Effector memory CD8-positive, alpha-beta T cell (primary cell): ENCODE measurements at regions not wholly inside any gene's neighbourhood (a gene's known extent, or its start where the extent isn't known, plus 50 kb on each side); places are given as distances from the start of the nearest gene placed in this dataset.
"Not testable (repeated sequence)": the region's sequence is repeated elsewhere in the genome, so short reads cannot be mapped to it uniquely, and the experiment has no call there.

Experiments
- ATAC-seq: fragments of 150-1000 bp; cut with Tn5 transposase; replicated peaks from 2 replicates; pipeline ENCODE4 v1.10.0; 2021; ENCODE audit warnings: mild to moderate bottlenecking, moderate library complexity
- DNase-seq, 3 experiments: peaks; one replicate each; pipeline ENCODE4 v3.0.0; 2021
- H3K27ac Mint-ChIP-seq, 2 donors: one replicate each; pipeline ENCODE4 v1.8.0; 2022; ENCODE audit warnings: mild to moderate bottlenecking in 2 of 2, mixed read lengths in 2 of 2, moderate library complexity in 2 of 2
- H3K27me3 Mint-ChIP-seq, 2 donors: one replicate each; pipeline ENCODE4 v1.8.0; 2022; ENCODE audit warnings: mixed read lengths in 2 of 2
- H3K36me3 Mint-ChIP-seq: one replicate; pipeline ENCODE4 v1.8.0; 2022; ENCODE audit warnings: mild to moderate bottlenecking, moderate library complexity, mixed read lengths; ENCODE audit not compliant: insufficient read depth
- H3K4me1 Mint-ChIP-seq, 2 donors: one replicate each; pipeline ENCODE4 v1.8.0; 2022; ENCODE audit warnings: low read depth in 2 of 2, mixed read lengths in 2 of 2
- H3K4me3 Mint-ChIP-seq, 2 donors: one replicate each; pipeline ENCODE4 v1.8.0; 2022; ENCODE audit warnings: mild to moderate bottlenecking in 2 of 2, mixed read lengths in 2 of 2, moderate library complexity in 2 of 2
- H3K9me3 Mint-ChIP-seq, 2 donors: one replicate each; pipeline ENCODE4 v1.8.0; 2022; ENCODE audit warnings: mixed read lengths in 2 of 2

GRCh38 chr5:30453168-30453567 lies 740.3 kb upstream of the CDH6 start:
- no peak overlapping the region for H3K4me3 Mint-ChIP-seq
- ATAC-seq (no peak), DNase-seq (no peak)
- no peaks in the 10 kb centered on the region for H3K36me3 Mint-ChIP-seq
- no peaks in the 10 kb centered on the region for H3K4me1 Mint-ChIP-seq
- H3K9me3 Mint-ChIP-seq: peaks cover 6 to 13% of the 10 kb centered on the region in 2 donors
- no peaks in the 10 kb centered on the region for H3K27me3 Mint-ChIP-seq
- no peak overlapping the region for H3K27ac Mint-ChIP-seq

- DNase-seq: no peak
- no peak for ATAC-seq
- H3K4me3 Mint-ChIP-seq: no peak overlapping the region
- H3K9me3 Mint-ChIP-seq: peaks cover 5 to 18% of the 10 kb centered on the region in 2 donors
- H3K4me1 Mint-ChIP-seq: no peaks in the 10 kb centered on the region
- H3K27me3 Mint-ChIP-seq: no peaks in the 10 kb centered on the region
- H3K27ac Mint-ChIP-seq: no peak overlapping the region
- no peaks in the 10 kb centered on the region for H3K36me3 Mint-ChIP-seq
Observed at GRCh38 chr5:30450153-30450552, 743.3 kb upstream of the CDH6 start.

GRCh38 chr5:30447431-30447830 lies 746.1 kb upstream of the CDH6 start:
- ATAC-seq (no peak), DNase-seq (no peak)
- Mint-ChIP-seq H3K36me3 (no peaks in the 10 kb centered on the region), H3K9me3 (peaks cover 7 to 14% of the 10 kb centered on the region in 2 donors), H3K27ac (no peak overlapping the region), H3K27me3 (no peaks in the 10 kb centered on the region), H3K4me3 (no peak overlapping the region), H3K4me1 (no peaks in the 10 kb centered on the region)

- H3K27me3 Mint-ChIP-seq: no peaks in the 10 kb centered on the region
- H3K4me1 Mint-ChIP-seq: no peaks in the 10 kb centered on the region
- H3K9me3 Mint-ChIP-seq: peaks cover 7 to 11% of the 10 kb centered on the region in 2 donors
- ATAC-seq (no peak), DNase-seq (no peak)
- no peak overlapping the region for H3K4me3 Mint-ChIP-seq
- H3K27ac Mint-ChIP-seq: no peak overlapping the region
- H3K36me3 Mint-ChIP-seq: no peaks in the 10 kb centered on the region
Observed at GRCh38 chr5:30446456-30446855, 747.0 kb upstream of the CDH6 start.

GRCh38 chr5:30438785-30439184 lies 754.7 kb upstream of the CDH6 start:
- no peak overlapping the region for H3K4me3 Mint-ChIP-seq
- no peak for DNase-seq

GRCh38 chr5:30436691-30437090 lies 756.8 kb upstream of the CDH6 start:
- Mint-ChIP-seq H3K27ac (no peak overlapping the region), H3K36me3 (no peaks in the 10 kb centered on the region), H3K27me3 (no peaks in the 10 kb centered on the region), H3K9me3 (peaks cover 4 to 44% of the 10 kb centered on the region in 2 donors), H3K4me3 (no peak overlapping the region), H3K4me1 (no peaks in the 10 kb centered on the region)
- ATAC-seq (no peak), DNase-seq (no peak)

More at GRCh38 chr5:30438785-30439184, 754.7 kb upstream of the CDH6 start:
- peaks cover 6 to 41% of the 10 kb centered on the region in 2 donors for H3K9me3 Mint-ChIP-seq
- H3K4me1 Mint-ChIP-seq: no peaks in the 10 kb centered on the region
- ATAC-seq: no peak
- no peaks in the 10 kb centered on the region for H3K27me3 Mint-ChIP-seq
- H3K36me3 Mint-ChIP-seq: no peaks in the 10 kb centered on the region
- no peak overlapping the region for H3K27ac Mint-ChIP-seq

- H3K36me3 Mint-ChIP-seq, H3K4me1 Mint-ChIP-seq, H3K4me3 Mint-ChIP-seq, DNase-seq, H3K27me3 Mint-ChIP-seq, H3K27ac Mint-ChIP-seq, ATAC-seq: not testable (repeated sequence)
- H3K9me3 Mint-ChIP-seq: peaks cover 4 to 14% of the 10 kb centered on the region in 2 donors
Observed at GRCh38 chr5:30428866-30429407, 764.5 kb upstream of the CDH6 start.

GRCh38 chr5:30414078-30414477 lies 779.4 kb upstream of the CDH6 start:
- ATAC-seq (no peak), DNase-seq (no peak)
- no peak overlapping the region for H3K4me3 Mint-ChIP-seq
- peaks cover 8 to 14% of the 10 kb centered on the region in 2 donors for H3K9me3 Mint-ChIP-seq
- H3K36me3 Mint-ChIP-seq: no peaks in the 10 kb centered on the region
- no peaks in the 10 kb centered on the region for H3K4me1 Mint-ChIP-seq
- H3K27me3 Mint-ChIP-seq: no peaks in the 10 kb centered on the region
- H3K27ac Mint-ChIP-seq: no peak overlapping the region

- no peaks in the 10 kb centered on the region for H3K27me3 Mint-ChIP-seq
- peaks cover 9 to 20% of the 10 kb centered on the region in 2 donors for H3K9me3 Mint-ChIP-seq
- no peaks in the 10 kb centered on the region for H3K4me1 Mint-ChIP-seq
- H3K4me3 Mint-ChIP-seq: no peak overlapping the region
- no peak overlapping the region for H3K27ac Mint-ChIP-seq
- ATAC-seq: no peak
- no peak for DNase-seq
- H3K36me3 Mint-ChIP-seq: no peaks in the 10 kb centered on the region
Observed at GRCh38 chr5:30413540-30413939, 779.9 kb upstream of the CDH6 start.

GRCh38 chr5:30405821-30406220 lies 787.7 kb upstream of the CDH6 start:
- no peaks in the 10 kb centered on the region for H3K27me3 Mint-ChIP-seq
- no peak overlapping the region for H3K4me3 Mint-ChIP-seq
- H3K27ac Mint-ChIP-seq: no peak overlapping the region
- H3K9me3 Mint-ChIP-seq: peaks cover 12 to 25% of the 10 kb centered on the region in 2 donors
- H3K4me1 Mint-ChIP-seq: no peaks in the 10 kb centered on the region
- ATAC-seq (no peak), DNase-seq (no peak)
- H3K36me3 Mint-ChIP-seq: no peaks in the 10 kb centered on the region

- Mint-ChIP-seq H3K4me3 (no peak overlapping the region), H3K27me3 (no peaks in the 10 kb centered on the region), H3K36me3 (no peaks in the 10 kb centered on the region), H3K9me3 (peaks cover 11 to 22% of the 10 kb centered on the region in 2 donors), H3K4me1 (no peaks in the 10 kb centered on the region), H3K27ac (no peak overlapping the region)
- DNase-seq (no peak), ATAC-seq (no peak)
Observed at GRCh38 chr5:30401479-30402058, 791.9 kb upstream of the CDH6 start.

GRCh38 chr5:30398423-30398822 lies 795.1 kb upstream of the CDH6 start:
- Mint-ChIP-seq H3K4me3 (no peak overlapping the region), H3K9me3 (peaks cover 5 to 7% of the 10 kb centered on the region in 2 donors), H3K27me3 (no peaks in the 10 kb centered on the region), H3K36me3 (no peaks in the 10 kb centered on the region), H3K27ac (no peak overlapping the region), H3K4me1 (no peaks in the 10 kb centered on the region)
- ATAC-seq (no peak), DNase-seq (no peak)

- H3K36me3 Mint-ChIP-seq: no peaks in the 10 kb centered on the region
- no peaks in the 10 kb centered on the region for H3K27me3 Mint-ChIP-seq
- no peaks in the 10 kb centered on the region for H3K4me1 Mint-ChIP-seq
- H3K4me3 Mint-ChIP-seq: no peak overlapping the region
- H3K27ac Mint-ChIP-seq: no peak overlapping the region
- no peak for DNase-seq
- no peak for ATAC-seq
- peaks cover 11 to 16% of the 10 kb centered on the region in 2 donors for H3K9me3 Mint-ChIP-seq
Observed at GRCh38 chr5:30392897-30393296, 800.6 kb upstream of the CDH6 start.

GRCh38 chr5:30390095-30390494 lies 803.4 kb upstream of the CDH6 start:
- Mint-ChIP-seq H3K27me3 (no peaks in the 10 kb centered on the region), H3K36me3 (no peaks in the 10 kb centered on the region)
- ATAC-seq: no peak

More at GRCh38 chr5:30390095-30390494, 803.4 kb upstream of the CDH6 start:
- no peak for DNase-seq
- H3K4me1 Mint-ChIP-seq: no peaks in the 10 kb centered on the region
- no peak overlapping the region for H3K27ac Mint-ChIP-seq
- no peak overlapping the region for H3K4me3 Mint-ChIP-seq
- H3K9me3 Mint-ChIP-seq: peaks cover 11 to 15% of the 10 kb centered on the region in 2 donors
